ENCODE measurements at regions not wholly inside any gene's neighbourhood (a gene's known extent, or its start where the extent isn't known, plus 50 kb on each side); places are given as distances from the start of the nearest gene placed in this dataset.

- TF ChIP-seq CTCF (IDR thresholded peaks at IDR 0.05; ENCODE audit: low read length) (no peak), EZH2 (IDR thresholded peaks at IDR 0.05; ENCODE audit: borderline replicate concordance, low read length) (no peak)
Measured at GRCh38 chr5:72597456-72597948, 90.3 kb upstream of the ZNF366 start.

All from OCI-LY1 (cell line).